ENCODE measurements at regions not wholly inside any gene's neighbourhood (a gene's known extent, or its start where the extent isn't known, plus 50 kb on each side); places are given as distances from the start of the nearest gene placed in this dataset.

- no peak for TF ChIP-seq PBX3 (IDR thresholded peaks at IDR 0.05; ENCODE audit: insufficient replicate concordance, low read depth, low read length)
- TF ChIP-seq MTA3 (IDR thresholded peaks at IDR 0.05; ENCODE audit: borderline replicate concordance, low read length): no peak
- no peak for TF ChIP-seq MXI1 (IDR thresholded peaks at IDR 0.05; ENCODE audit: low read depth, low read length)
- no peak for TF ChIP-seq WRNIP1 (IDR thresholded peaks at IDR 0.05; ENCODE audit: borderline replicate concordance, low read depth, low read length)
- no peak for TF ChIP-seq RAD21 (IDR thresholded peaks at IDR 0.05; ENCODE audit: insufficient read depth, low read depth, low read length)
- TF ChIP-seq USF2 (IDR thresholded peaks at IDR 0.05; ENCODE audit: borderline replicate concordance, low read depth, low read length): no peak
- TF ChIP-seq IKZF2 (IDR thresholded peaks at IDR 0.05): no peak
- TF ChIP-seq ZNF592 (IDR thresholded peaks at IDR 0.05): no peak
- TF ChIP-seq REST (IDR thresholded peaks at IDR 0.05; ENCODE audit: low read depth, low read length): no peak
- TF ChIP-seq TCF7 (IDR thresholded peaks at IDR 0.05; ENCODE audit: borderline replicate concordance): no peak
Measured at GRCh38 chr6:33957892-33958525, 154.2 kb upstream of the MLN start (continued).
